Cerebellar cortex (tissue), 1 donor: ENCODE measurements at regions not wholly inside any gene's neighbourhood (a gene's known extent, or its start where the extent isn't known, plus 50 kb on each side); places are given as distances from the start of the nearest gene placed in this dataset.
"Not testable (repeated sequence)": the region's sequence is repeated elsewhere in the genome, so short reads cannot be mapped to it uniquely, and the experiment has no call there.

Experiments used
- DNase-seq: peaks from one replicate; pipeline ENCODE4 v3.0.0-alpha.2; 2015; ENCODE audit warnings: low spot score

GRCh38 chrX:55326985-55327384 lies 62.3 kb upstream of the PAGE3 start:
- no peak for DNase-seq

- no peak for DNase-seq
Observed at GRCh38 chrX:55335296-55335695, 70.6 kb upstream of the PAGE3 start.

- DNase-seq: no peak
Observed at GRCh38 chrX:55336176-55336575, 71.5 kb upstream of the PAGE3 start.

GRCh38 chrX:55340896-55341433 lies 76.2 kb upstream of the PAGE3 start:
- no peak for DNase-seq

GRCh38 chrX:55342533-55343501 lies 78.1 kb upstream of the PAGE3 start:
- DNase-seq: peak; percentile 28

- no peak for DNase-seq
Observed at GRCh38 chrX:55356609-55357008, 91.9 kb upstream of the PAGE3 start.

- no peak for DNase-seq
Observed at GRCh38 chrX:55357236-55357635, 92.5 kb upstream of the PAGE3 start.

GRCh38 chrX:55379396-55379795 lies 72.5 kb upstream of the MAGEH1 start:
- DNase-seq: no peak

- no peak for DNase-seq
Observed at GRCh38 chrX:55389376-55389775, 62.6 kb upstream of the MAGEH1 start.

GRCh38 chrX:55396836-55397235 lies 55.1 kb upstream of the MAGEH1 start:
- DNase-seq: not testable (repeated sequence)
